MCF 10A (cell line): ENCODE measurements at regions not wholly inside any gene's neighbourhood (a gene's known extent, or its start where the extent isn't known, plus 50 kb on each side); places are given as distances from the start of the nearest gene placed in this dataset.

ENCODE experiments used
- BruUV-seq: library from RNA; stranded (reverse); fragments of 400-500 nt; replicated peaks from 2 replicates; lab custom pipeline; 2021; lab: Mats Ljungman, UMichigan
- CTCF ChIA-PET: fragments of 300-600 bp; sonication (Branson Sonifier 250); formaldehyde crosslinking; extraction: SDS; loops from one replicate; lab custom pipeline; 2021; ENCODE audit warnings: antibody characterized with exemption, inconsistent platforms; lab: Yijun Ruan, JAX
- POLR2A ChIA-PET: fragments of 300-600, 350-650 bp; sonication (Branson Sonifier 250); formaldehyde crosslinking; extraction: SDS; loops from one replicate; lab custom pipeline; 2020; ENCODE audit warnings: antibody characterized with exemption, inconsistent platforms; lab: Yijun Ruan, JAX
- DNase-seq: peaks from one replicate; pipeline ENCODE4 v3.0.0-alpha.2; 2018; ENCODE audit not compliant: unreplicated experiment
- H3K27ac Mint-ChIP-seq: one replicate; pipeline ENCODE4 v1.8.0; 2022; ENCODE audit warnings: mild to moderate bottlenecking, low read depth, mixed read lengths; ENCODE audit not compliant: unreplicated experiment
- H3K27me3 Mint-ChIP-seq: one replicate; pipeline ENCODE4 v1.8.0; 2022; ENCODE audit warnings: mixed read lengths; ENCODE audit not compliant: insufficient read depth, unreplicated experiment
- H3K36me3 Mint-ChIP-seq: one replicate; pipeline ENCODE4 v1.8.0; 2022; ENCODE audit warnings: mild to moderate bottlenecking, moderate library complexity, mixed read lengths; ENCODE audit not compliant: insufficient read depth, unreplicated experiment
- H3K4me1 Mint-ChIP-seq: one replicate; pipeline ENCODE4 v1.8.0; 2022; ENCODE audit warnings: mixed read lengths; ENCODE audit not compliant: insufficient read depth, unreplicated experiment
- H3K4me3 Mint-ChIP-seq: one replicate; pipeline ENCODE4 v1.8.0; 2022; ENCODE audit warnings: mild to moderate bottlenecking, moderate library complexity, mixed read lengths; ENCODE audit not compliant: unreplicated experiment
- H3K9me3 Mint-ChIP-seq: one replicate; pipeline ENCODE4 v1.8.0; 2022; ENCODE audit warnings: mixed read lengths; ENCODE audit not compliant: unreplicated experiment
- intact Hi-C: fragments of 100-400 bp; cut with micrococcal nuclease; formaldehyde crosslinking; loops from 2 replicates; pipeline ENCODE4 v1.14.1; 2022
- TF ChIP-seq, protein P1 (sequence below): fragments of 200-600 bp; IDR thresholded peaks from one replicate; pipeline ENCODE4 v1.8.0; 2022; ENCODE audit warnings: antibody characterized with exemption, mild to moderate bottlenecking; ENCODE audit not compliant: unreplicated experiment

GRCh38 chr14:55986069-55986468 is 132.1 kb upstream of the PELI2 start:
- no peak for DNase-seq
- ChIA-PET CTCF (interaction anchor here (0.6 to 0.7 kb wide), 3 partner anchors 16 to 1006 kb away, joined by 3 to 5 read pairs (median 3); no protein-coding TSS in a partner anchor), POLR2A (interaction anchor here (0.6 kb wide), 1 partner anchor 321 kb away, joined by 3 read pairs; no protein-coding TSS in a partner anchor)
- Mint-ChIP-seq H3K27me3 (peaks cover 26% of the 10 kb centered on the region), H3K36me3 (no peaks in the 10 kb centered on the region), H3K9me3 (no peaks in the 10 kb centered on the region), H3K27ac (no peak overlapping the region), H3K4me1 (no peaks in the 10 kb centered on the region), H3K4me3 (no peak overlapping the region)
- BruUV-seq, result no TSS peak
- TF ChIP-seq, protein P1, sequence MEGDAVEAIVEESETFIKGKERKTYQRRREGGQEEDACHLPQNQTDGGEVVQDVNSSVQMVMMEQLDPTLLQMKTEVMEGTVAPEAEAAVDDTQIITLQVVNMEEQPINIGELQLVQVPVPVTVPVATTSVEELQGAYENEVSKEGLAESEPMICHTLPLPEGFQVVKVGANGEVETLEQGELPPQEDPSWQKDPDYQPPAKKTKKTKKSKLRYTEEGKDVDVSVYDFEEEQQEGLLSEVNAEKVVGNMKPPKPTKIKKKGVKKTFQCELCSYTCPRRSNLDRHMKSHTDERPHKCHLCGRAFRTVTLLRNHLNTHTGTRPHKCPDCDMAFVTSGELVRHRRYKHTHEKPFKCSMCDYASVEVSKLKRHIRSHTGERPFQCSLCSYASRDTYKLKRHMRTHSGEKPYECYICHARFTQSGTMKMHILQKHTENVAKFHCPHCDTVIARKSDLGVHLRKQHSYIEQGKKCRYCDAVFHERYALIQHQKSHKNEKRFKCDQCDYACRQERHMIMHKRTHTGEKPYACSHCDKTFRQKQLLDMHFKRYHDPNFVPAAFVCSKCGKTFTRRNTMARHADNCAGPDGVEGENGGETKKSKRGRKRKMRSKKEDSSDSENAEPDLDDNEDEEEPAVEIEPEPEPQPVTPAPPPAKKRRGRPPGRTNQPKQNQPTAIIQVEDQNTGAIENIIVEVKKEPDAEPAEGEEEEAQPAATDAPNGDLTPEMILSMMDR, result no peak
- intact Hi-C loops, result no loop called here

- BruUV-seq, result no TSS peak
- Mint-ChIP-seq H3K4me1 (no peaks in the 10 kb centered on the region), H3K27me3 (peaks cover 18% of the 10 kb centered on the region), H3K9me3 (peaks cover 10% of the 10 kb centered on the region), H3K4me3 (no peak overlapping the region), H3K27ac (no peak overlapping the region), H3K36me3 (no peaks in the 10 kb centered on the region)
- no peak for DNase-seq
- TF ChIP-seq, protein P1, result no peak
- ChIA-PET CTCF (no interaction called here), POLR2A (no interaction called here)
- intact Hi-C loops, result no loop called here
Measured at GRCh38 chr14:56000846-56001245, 117.4 kb upstream of the PELI2 start.

- intact Hi-C loops, result no loop called here
- TF ChIP-seq, protein P1, result no peak
- Mint-ChIP-seq H3K27me3 (peaks cover 18% of the 10 kb centered on the region), H3K4me3 (no peak overlapping the region), H3K36me3 (no peaks in the 10 kb centered on the region), H3K27ac (no peak overlapping the region), H3K4me1 (no peaks in the 10 kb centered on the region), H3K9me3 (peaks cover 10% of the 10 kb centered on the region)
- no TSS peak for BruUV-seq
- POLR2A ChIA-PET, result no interaction called here
- CTCF ChIA-PET, result interaction anchor here (0.6 kb wide), 1 partner anchor 160 kb away, joined by 4 read pairs; no protein-coding TSS in a partner anchor
- no peak for DNase-seq
Measured at GRCh38 chr14:56002342-56002741, 115.9 kb upstream of the PELI2 start.

DNA sequence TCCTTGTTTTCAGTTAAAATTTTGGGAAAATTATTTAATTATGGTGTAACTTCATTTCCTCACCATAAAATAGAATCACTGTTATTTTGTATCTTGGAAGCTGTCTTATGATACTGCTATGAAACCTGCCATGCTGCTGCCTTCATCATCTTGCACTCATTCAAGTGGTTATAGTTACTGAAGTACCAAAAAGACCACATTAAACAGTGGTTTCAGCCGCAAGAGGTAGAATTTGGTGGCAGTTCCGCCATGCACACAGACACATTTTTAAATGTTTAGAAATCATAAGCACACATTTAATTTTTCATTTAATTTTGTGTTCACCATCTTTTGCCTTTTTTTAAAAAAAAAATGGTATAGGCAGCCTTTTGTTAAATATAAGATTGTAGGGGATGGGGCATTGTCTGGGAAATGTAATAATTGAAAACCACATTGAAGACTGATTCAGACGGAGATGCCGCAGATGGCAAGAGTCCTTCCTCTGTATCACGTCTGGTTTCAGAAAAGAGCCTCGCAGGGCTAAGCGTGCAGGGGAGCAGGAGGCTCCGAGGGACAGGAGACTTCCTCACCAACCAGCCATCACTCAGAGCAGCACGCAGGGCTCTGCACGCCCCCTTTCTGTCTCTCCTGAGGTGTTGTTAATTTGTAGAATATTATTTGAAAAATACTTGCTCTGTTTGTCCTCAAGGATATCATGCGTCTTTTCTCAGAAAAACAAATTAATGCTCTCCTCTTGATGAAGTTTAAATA is 115.2 kb upstream of the PELI2 start:
- H3K4me3 Mint-ChIP-seq, result no peak overlapping the region
- no peak overlapping the region for H3K27ac Mint-ChIP-seq
- POLR2A ChIA-PET, result no interaction called here
- no peaks in the 10 kb centered on the region for H3K36me3 Mint-ChIP-seq
- H3K9me3 Mint-ChIP-seq, result peaks cover 10% of the 10 kb centered on the region
- no peak for DNase-seq
- BruUV-seq, result no TSS peak
- CTCF ChIA-PET, result interaction anchor here (0.6 kb wide), 1 partner anchor 161 kb away, joined by 4 read pairs; no protein-coding TSS in a partner anchor
- peaks cover 11% of the 10 kb centered on the region for H3K27me3 Mint-ChIP-seq
- intact Hi-C loops, result no loop called here
- no peaks in the 10 kb centered on the region for H3K4me1 Mint-ChIP-seq
- TF ChIP-seq, protein P1, result no peak
